Natural killer cell (primary cell): ENCODE measurements at regions not wholly inside any gene's neighbourhood (a gene's known extent, or its start where the extent isn't known, plus 50 kb on each side); places are given as distances from the start of the nearest gene placed in this dataset.
"Not testable (repeated sequence)": the region's sequence is repeated elsewhere in the genome, so short reads cannot be mapped to it uniquely, and the experiment has no call there.

Source experiments
- ATAC-seq, 3 donors: fragments of 150-1000 bp in 2 of 3; fragments of 200-7000 bp in 1 of 3; cut with Tn5 transposase; 1 replicate in 1 of 3; 2 replicates in 2 of 3; pipeline ENCODE4 v1.10.0; 2021; ENCODE audit warnings: mild to moderate bottlenecking in 2 of 3, moderate library complexity in 2 of 3
- DNase-seq, 2 donors: peaks; one replicate each; pipeline versions ENCODE4 v3.0.0 to v3.0.0-alpha.2; 2013 to 2021; ENCODE audit warnings: mixed read lengths in 1 of 2
- H3K27ac ChIP-seq: one replicate; pipeline ENCODE4 v1.5.1; 2013; ENCODE audit warnings: mild to moderate bottlenecking, low read length
- H3K27me3 ChIP-seq: one replicate; pipeline ENCODE4 v1.6.1; 2013; ENCODE audit warnings: low read length; ENCODE audit not compliant: control insufficient read depth, insufficient read depth
- H3K36me3 ChIP-seq: one replicate; pipeline ENCODE4 v1.6.1; 2013; ENCODE audit warnings: low read length; ENCODE audit not compliant: control insufficient read depth, insufficient read depth
- H3K4me1 ChIP-seq: one replicate; pipeline ENCODE4 v1.6.1; 2013; ENCODE audit warnings: low read length; ENCODE audit not compliant: control insufficient read depth, insufficient read depth
- H3K4me3 ChIP-seq: one replicate; pipeline ENCODE4 v1.5.1; 2013; ENCODE audit warnings: low read length
- H3K9me3 ChIP-seq: one replicate; pipeline ENCODE4 v1.6.1; 2013; ENCODE audit warnings: low read length; ENCODE audit not compliant: control insufficient read depth, insufficient read depth
- H3K27ac Mint-ChIP-seq, 2 donors: one replicate each; pipeline ENCODE4 v1.8.0; 2022; ENCODE audit warnings: mild to moderate bottlenecking in 2 of 2, mixed read lengths in 2 of 2, moderate library complexity in 1 of 2
- H3K27me3 Mint-ChIP-seq, 2 donors: one replicate each; pipeline ENCODE4 v1.8.0; 2022; ENCODE audit warnings: low read depth in 2 of 2, mixed read lengths in 2 of 2
- H3K36me3 Mint-ChIP-seq: one replicate; pipeline ENCODE4 v1.8.0; 2022; ENCODE audit warnings: mixed read lengths
- H3K4me1 Mint-ChIP-seq, 2 donors: one replicate each; pipeline ENCODE4 v1.8.0; 2022; ENCODE audit warnings: mixed read lengths in 2 of 2
- H3K4me3 Mint-ChIP-seq: one replicate; pipeline ENCODE4 v1.8.0; 2022; ENCODE audit warnings: mild to moderate bottlenecking, moderate library complexity, mixed read lengths
- H3K9me3 Mint-ChIP-seq, 2 donors: one replicate each; pipeline ENCODE4 v1.8.0; 2022; ENCODE audit warnings: mixed read lengths in 2 of 2
- CTCF ChIP-seq: fragments of 200-600 bp; IDR thresholded peaks from one replicate; pipeline ENCODE4 v1.8.0; 2022; ENCODE audit warnings: antibody characterized with exemption
- WGBS: methylation state at CpG from one replicate; pipeline ENCODE4 v1.1.7; 2013; ENCODE audit warnings: missing lambda C conversion rate; ENCODE audit not compliant: insufficient coverage; 5-methylcytosine and 5-hydroxymethylcytosine counted together
- intact Hi-C: fragments of 100-400 bp; cut with micrococcal nuclease; formaldehyde crosslinking; loops from one replicate; pipeline ENCODE4 v1.14.2; 2022

- Histone ChIP-seq H3K4me1 (no peaks in the 10 kb centered on the region), H3K9me3 (peaks cover 24% of the 10 kb centered on the region), H3K27ac (no peak overlapping the region), H3K27me3 (no peaks in the 10 kb centered on the region), H3K4me3 (no peak overlapping the region), H3K36me3 (no peaks in the 10 kb centered on the region)
- H3K9me3 Mint-ChIP-seq = peaks cover 2 to 10% of the 10 kb centered on the region in 2 donors
- 89% methylated on average over 6 of the region's 6 CpGs for WGBS
- H3K4me1 Mint-ChIP-seq = no peaks in the 10 kb centered on the region
- intact Hi-C loops = no loop called here
- TF ChIP-seq CTCF = no peak
- no peak overlapping the region for H3K27ac Mint-ChIP-seq
- H3K4me3 Mint-ChIP-seq = no peak overlapping the region
- no peaks in the 10 kb centered on the region for H3K27me3 Mint-ChIP-seq
- H3K36me3 Mint-ChIP-seq = no peaks in the 10 kb centered on the region
- DNase-seq (no peak), ATAC-seq (no peak)
Measured at GRCh38 chr11:106553304-106553703, 465.0 kb downstream of the GUCY1A2 start.

GRCh38 chr11:106555566-106556250 is 462.6 kb downstream of the GUCY1A2 start:
- H3K9me3 Mint-ChIP-seq = peaks cover 2 to 11% of the 10 kb centered on the region in 2 donors
- ATAC-seq, intact Hi-C loops, DNase-seq, H3K4me3 ChIP-seq, H3K4me3 Mint-ChIP-seq, H3K36me3 Mint-ChIP-seq, H3K36me3 ChIP-seq, H3K4me1 Mint-ChIP-seq, H3K27me3 Mint-ChIP-seq, H3K27me3 ChIP-seq, H3K27ac Mint-ChIP-seq, H3K27ac ChIP-seq, H3K4me1 ChIP-seq: not testable (repeated sequence)
- H3K9me3 ChIP-seq = peaks cover 28% of the 10 kb centered on the region
- WGBS = 86% methylated on average over 13 of the region's 13 CpGs

- H3K9me3 ChIP-seq = no peaks in the 10 kb centered on the region
- WGBS = 84% methylated on average over 2 of the region's 2 CpGs
- no peak overlapping the region for H3K4me3 ChIP-seq
- Mint-ChIP-seq H3K27ac (no peak overlapping the region), H3K4me1 (no peaks in the 10 kb centered on the region), H3K36me3 (no peaks in the 10 kb centered on the region), H3K4me3 (no peak overlapping the region), H3K9me3 (peaks cover 17 to 27% of the 10 kb centered on the region in 2 donors), H3K27me3 (no peaks in the 10 kb centered on the region)
- ATAC-seq (no peak), DNase-seq (no peak)
- no peaks in the 10 kb centered on the region for H3K4me1 ChIP-seq
- H3K36me3 ChIP-seq = no peaks in the 10 kb centered on the region
- no peak overlapping the region for H3K27ac ChIP-seq
- intact Hi-C loops = no loop called here
- H3K27me3 ChIP-seq = no peaks in the 10 kb centered on the region
- no peak for TF ChIP-seq CTCF
Measured at GRCh38 chr11:106565326-106565725, 452.9 kb downstream of the GUCY1A2 start.

GRCh38 chr11:106568632-106569031 is 449.6 kb downstream of the GUCY1A2 start:
- no peak overlapping the region for H3K4me3 Mint-ChIP-seq
- ATAC-seq = no peak
- Histone ChIP-seq H3K36me3 (no peaks in the 10 kb centered on the region), H3K27ac (no peak overlapping the region), H3K4me1 (no peaks in the 10 kb centered on the region), H3K9me3 (no peaks in the 10 kb centered on the region), H3K4me3 (no peak overlapping the region), H3K27me3 (no peaks in the 10 kb centered on the region)
- no peak for TF ChIP-seq CTCF
- no peaks in the 10 kb centered on the region for H3K27me3 Mint-ChIP-seq
- 85% methylated on average over 3 of the region's 3 CpGs for WGBS
- DNase-seq = no peak
- H3K4me1 Mint-ChIP-seq = no peaks in the 10 kb centered on the region
- intact Hi-C loops = no loop called here
- peaks cover 6% of the 10 kb centered on the region for H3K36me3 Mint-ChIP-seq
- peaks cover 12 to 26% of the 10 kb centered on the region in 2 donors for H3K9me3 Mint-ChIP-seq
- H3K27ac Mint-ChIP-seq = no peak overlapping the region

GRCh38 chr11:106577384-106577783 is 440.9 kb downstream of the GUCY1A2 start:
- H3K27me3 ChIP-seq, H3K27ac ChIP-seq, H3K4me1 Mint-ChIP-seq, intact Hi-C loops, H3K36me3 ChIP-seq, ATAC-seq, H3K27me3 Mint-ChIP-seq, H3K4me1 ChIP-seq, H3K4me3 ChIP-seq, H3K4me3 Mint-ChIP-seq, H3K27ac Mint-ChIP-seq: not testable (repeated sequence)
- Mint-ChIP-seq H3K9me3 (peaks cover 11 to 38% of the 10 kb centered on the region in 2 donors), H3K36me3 (peaks cover 18% of the 10 kb centered on the region)
- 66% methylated on average over 5 of the region's 5 CpGs for WGBS
- H3K9me3 ChIP-seq = peaks cover 20% of the 10 kb centered on the region
- peak in 1 of 2 donors; percentile 2 for DNase-seq
